GM19240 (cell line): ENCODE measurements at regions not wholly inside any gene's neighbourhood (a gene's known extent, or its start where the extent isn't known, plus 50 kb on each side); places are given as distances from the start of the nearest gene placed in this dataset.
"Not testable (repeated sequence)": the region's sequence is repeated elsewhere in the genome, so short reads cannot be mapped to it uniquely, and the experiment has no call there.

Source experiments
- DNase-seq: peaks from one replicate; pipeline ENCODE4 v3.0.0; 2011; ENCODE audit warnings: low spot score; ENCODE audit not compliant: insufficient read length

GRCh38 chr6:149127212-149127611 is 190.3 kb upstream of the TAB2 start:
- DNase-seq = no peak

- no peak for DNase-seq
Observed at GRCh38 chr6:149128489-149129145, 188.9 kb upstream of the TAB2 start.

DNA sequence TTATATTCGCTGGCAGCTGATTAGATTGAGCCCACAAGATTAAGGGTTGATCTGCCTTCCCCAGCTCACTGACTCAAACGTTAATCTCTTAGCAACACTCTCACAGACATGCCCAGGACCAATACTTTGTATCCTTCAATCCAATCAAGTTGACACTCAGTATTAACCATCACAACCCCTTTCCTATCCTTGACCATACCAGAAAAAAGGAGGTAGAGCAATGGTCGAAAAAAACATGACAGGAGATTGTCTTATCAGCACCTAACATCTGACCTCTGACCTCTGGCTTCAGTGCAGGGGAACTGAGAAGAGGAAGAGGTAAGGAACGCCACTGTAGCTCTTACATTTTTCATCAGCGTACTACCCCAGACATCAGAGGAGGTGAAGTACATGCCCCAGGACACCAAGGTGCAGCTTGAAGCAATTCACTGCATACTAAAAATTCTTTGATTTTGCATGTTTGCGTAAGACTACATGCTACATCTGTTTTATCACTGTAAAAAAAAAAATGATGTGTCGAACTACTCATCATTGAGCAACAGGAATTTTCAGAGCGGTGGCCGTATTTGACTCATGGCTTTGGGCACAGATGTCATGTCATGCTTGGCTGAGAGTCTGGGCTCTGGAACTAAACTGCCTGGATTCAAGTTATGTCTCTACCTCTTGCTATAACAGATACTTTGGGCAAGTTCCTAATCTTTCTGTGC is 188.0 kb upstream of the TAB2 start:
- DNase-seq = no peak

DNA sequence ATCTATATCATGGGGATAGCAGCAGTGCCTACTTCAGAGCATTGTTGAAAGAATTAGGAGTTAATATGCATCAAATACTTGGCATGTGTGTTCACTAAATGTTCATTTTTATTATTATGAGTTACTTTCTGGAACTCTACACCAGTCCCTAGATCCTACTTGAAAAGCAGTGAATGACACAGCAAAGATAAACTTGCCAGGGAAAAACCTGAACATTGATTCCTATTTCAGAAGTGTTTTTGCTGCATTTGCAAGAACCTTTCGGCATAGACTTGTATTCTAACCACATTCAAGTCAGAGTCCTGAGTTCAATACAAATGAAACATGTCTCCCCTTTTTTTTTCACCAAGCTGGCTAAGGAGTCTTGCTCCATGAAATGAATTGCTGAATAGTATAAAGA is 187.4 kb upstream of the TAB2 start:
- no peak for DNase-seq

GRCh38 chr6:149130508-149130907 is 187.0 kb upstream of the TAB2 start:
- no peak for DNase-seq

GRCh38 chr6:149131891-149132290 is 185.6 kb upstream of the TAB2 start:
- no peak for DNase-seq

DNA sequence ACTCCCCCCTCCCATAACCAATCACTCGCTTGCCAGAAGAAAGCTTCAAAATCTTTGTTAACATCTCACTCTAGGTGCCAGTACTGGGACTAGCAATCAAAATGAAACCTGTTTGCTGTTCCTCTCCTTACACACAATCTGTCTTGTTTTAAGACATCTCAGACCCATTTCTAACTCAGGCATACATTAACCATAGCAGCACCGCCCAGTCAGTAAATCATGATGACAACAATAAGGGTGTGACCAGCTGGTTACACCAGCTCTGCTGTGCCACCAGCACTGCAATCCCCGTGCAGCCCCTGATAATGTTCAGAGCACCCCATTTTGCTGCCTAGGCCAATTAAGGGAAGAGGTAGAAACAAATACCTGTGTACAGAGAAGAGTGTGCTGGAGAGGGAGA is 185.2 kb upstream of the TAB2 start:
- no peak for DNase-seq

GRCh38 chr6:149134511-149134933 is 183.0 kb upstream of the TAB2 start:
- no peak for DNase-seq

DNA sequence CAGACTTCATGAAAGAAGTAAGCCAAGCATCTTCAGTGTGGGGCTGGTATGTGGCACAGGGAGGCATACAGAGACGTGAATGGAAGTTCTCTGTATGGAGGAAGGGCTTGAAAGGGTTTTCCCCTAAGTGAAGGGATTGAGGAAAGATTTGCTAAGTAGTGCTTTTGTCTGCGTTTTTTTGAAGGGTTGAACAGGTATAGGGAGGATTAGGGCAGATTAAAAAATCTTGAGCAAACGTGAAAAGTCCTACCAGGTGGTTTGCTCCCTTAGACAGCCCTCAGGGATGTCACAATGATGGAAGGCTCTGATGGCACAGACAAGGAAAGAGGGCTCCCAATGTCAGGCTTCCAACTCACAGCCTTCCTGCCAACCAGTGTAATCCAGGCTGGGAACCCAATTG is 181.7 kb upstream of the TAB2 start:
- DNase-seq = no peak

DNA sequence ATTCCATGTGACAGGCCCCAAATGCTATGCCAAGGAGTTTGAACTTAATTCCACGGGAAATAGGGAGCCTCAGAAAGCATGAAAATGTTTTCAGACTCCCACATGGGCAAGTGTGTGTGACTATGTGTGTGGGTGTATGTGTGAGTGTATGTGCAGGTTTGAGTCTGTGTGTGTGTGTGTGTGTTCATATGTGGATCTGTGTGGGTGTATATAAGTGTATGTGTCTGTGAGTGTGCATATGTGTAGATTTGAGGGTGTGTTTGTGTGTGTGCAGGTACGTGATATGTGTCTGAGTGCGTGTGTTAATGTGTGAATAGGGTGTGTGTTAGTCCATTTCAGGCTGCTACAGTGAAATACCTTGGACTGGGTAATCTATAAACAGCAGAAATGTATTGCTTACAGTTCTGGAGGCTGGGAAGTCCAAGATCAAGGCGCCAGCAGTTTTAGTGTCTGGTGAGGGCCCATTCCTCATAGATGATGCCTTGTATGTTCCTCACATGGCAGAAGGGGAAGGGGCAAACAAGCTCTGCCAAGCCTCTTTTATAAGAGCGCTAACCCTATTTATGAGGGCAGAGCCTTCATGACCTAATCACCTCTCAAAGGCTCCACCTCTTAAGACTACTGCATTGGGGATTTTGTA is 181.1 kb upstream of the TAB2 start:
- DNase-seq = no peak

DNA sequence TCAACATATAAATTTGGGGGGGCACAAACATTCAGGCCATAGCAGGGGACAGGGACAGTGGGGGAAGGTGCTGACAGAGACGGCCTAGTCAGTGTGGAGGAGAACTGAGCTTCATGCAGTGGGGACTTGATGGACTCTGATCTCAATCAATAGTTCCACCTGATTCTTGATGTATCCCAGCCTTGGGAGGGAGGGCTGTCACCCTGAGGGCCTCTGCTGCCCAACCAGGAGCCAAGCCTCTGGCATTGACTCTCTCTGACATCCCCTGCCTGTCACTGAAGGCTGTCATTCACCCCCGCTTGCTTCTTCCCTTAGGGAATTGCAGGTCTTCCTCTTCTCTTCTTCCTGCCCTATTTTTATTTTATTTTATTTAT is 180.6 kb upstream of the TAB2 start:
- DNase-seq = no peak

DNA sequence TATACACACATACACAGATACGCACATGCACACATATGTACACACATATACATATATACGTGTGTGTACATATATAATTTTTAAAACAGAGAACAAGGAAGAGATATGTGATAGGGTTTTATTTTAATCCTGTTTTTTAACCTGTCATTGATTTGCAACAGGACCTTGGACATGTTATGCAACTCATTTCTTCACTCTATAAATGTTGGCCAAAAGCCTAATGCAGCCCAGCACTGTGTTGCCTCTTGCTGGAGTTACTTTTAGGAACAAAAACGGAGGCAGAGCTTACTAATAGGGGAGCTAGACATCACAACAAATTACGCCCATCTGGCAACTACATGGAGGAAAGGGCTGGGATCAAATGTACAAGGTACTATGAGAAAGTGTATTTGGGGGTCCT is 179.9 kb upstream of the TAB2 start:
- no peak for DNase-seq

DNA sequence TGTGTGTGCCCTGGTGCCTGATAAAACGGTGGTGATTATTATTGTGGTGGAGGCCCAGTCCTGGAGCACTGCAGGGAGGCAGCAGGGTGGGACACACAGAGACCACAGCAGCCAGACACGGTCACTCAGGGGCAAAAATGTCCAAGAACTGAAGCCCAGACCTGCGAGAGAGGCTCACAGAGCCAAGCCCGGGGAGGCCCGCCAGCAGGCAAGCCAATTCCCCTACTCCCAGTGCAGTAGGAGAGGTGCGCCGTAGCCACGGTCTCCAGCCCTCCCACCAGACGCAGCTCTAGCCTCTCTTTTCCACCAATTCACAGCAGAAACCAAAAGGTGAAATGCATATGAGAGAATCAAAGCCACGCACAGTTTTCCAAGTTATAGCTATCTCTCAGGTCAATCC is 179.4 kb upstream of the TAB2 start:
- no peak for DNase-seq

DNA sequence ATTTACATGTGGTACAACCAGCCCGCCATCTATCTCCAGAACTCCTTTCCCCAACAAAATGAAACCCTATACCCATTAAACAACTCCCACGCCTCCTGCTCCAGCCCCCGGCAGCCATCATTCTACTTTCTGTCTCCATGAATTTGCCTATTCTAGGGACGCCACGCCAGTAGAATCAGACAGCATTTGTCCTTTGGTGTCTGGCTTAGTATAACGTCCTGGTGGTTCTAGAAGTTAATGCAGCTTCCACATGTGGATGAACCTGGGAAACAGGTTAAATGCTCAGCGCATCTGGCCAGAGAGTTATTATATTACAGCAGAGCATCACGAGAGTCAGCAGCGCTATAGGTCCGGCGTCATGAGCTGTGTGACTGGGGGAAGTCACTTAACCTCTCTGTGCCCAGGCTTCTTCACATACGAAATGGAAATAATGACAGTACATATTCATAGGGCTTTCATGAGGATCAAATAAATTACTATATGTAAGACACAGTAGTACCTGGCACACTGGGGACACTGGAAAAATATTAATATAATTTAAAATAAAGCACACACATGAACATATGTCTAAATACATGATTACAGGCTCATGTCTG is 178.7 kb upstream of the TAB2 start:
- DNase-seq = no peak

DNA sequence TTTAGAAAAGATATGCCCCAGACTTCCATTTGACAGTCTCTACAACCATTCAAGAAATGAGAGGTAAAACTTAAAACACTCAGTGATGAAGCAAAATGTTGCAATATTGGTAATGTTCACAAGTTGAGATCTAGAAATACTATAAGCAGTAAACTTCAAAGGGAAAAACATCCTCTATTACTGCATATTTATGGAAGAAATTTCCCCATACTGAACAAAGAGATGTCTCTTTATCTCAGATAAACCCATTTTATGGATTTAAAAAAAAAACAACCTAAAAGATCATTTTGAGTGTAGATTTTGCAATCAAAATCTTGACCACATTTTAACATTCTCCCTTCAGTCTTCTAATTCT is 177.8 kb upstream of the TAB2 start:
- no peak for DNase-seq

GRCh38 chr6:149140137-149140909 is 177.2 kb upstream of the TAB2 start:
- peak; percentile 6 for DNase-seq

GRCh38 chr6:149140910-149141290 is 176.6 kb upstream of the TAB2 start:
- no peak for DNase-seq

DNA sequence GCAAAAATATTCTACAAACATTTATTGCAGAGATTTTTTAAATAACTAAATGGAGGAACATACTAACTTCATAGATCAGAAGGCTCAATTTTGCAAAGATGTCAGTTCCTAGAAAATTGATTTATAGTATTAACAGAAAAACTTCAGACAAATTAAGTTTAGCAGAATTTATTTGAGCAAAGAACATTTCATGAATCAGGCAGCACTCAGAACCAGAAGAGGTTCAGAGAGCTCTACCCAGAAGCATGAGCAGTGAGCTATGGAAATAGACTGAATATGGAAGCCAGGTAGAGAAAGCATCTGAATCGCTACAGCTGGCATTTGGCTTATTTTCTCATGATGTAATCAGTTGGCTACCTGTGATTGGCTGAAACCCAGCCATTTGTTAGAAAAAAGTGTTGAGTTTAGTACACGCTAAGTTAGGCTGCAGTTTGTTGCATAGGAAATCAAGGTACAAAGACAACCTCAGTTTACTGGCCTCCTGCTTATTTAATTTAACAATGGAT is 174.5 kb upstream of the TAB2 start:
- no peak for DNase-seq

DNA sequence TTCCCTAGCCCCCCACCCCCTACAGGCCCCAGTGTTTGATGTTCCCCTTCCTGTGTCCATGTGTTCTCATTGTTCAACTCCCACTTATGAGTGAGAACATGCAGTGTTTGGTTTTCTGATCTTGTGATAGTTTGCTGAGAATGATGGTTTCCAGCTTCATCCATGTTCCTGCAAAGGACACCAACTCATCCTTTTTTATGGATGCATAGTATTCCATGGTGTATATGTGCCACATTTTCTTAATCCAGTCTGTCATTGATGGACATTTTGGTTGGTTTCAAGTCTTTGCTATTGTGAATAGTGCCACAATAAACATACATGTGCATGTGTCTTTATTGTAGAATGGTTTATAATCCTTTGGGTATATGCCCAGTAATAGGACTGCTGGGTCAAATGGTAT is 171.7 kb upstream of the TAB2 start:
- not testable (repeated sequence) for DNase-seq

GRCh38 chr6:149147195-149147594 is 170.3 kb upstream of the TAB2 start:
- no peak for DNase-seq

DNA sequence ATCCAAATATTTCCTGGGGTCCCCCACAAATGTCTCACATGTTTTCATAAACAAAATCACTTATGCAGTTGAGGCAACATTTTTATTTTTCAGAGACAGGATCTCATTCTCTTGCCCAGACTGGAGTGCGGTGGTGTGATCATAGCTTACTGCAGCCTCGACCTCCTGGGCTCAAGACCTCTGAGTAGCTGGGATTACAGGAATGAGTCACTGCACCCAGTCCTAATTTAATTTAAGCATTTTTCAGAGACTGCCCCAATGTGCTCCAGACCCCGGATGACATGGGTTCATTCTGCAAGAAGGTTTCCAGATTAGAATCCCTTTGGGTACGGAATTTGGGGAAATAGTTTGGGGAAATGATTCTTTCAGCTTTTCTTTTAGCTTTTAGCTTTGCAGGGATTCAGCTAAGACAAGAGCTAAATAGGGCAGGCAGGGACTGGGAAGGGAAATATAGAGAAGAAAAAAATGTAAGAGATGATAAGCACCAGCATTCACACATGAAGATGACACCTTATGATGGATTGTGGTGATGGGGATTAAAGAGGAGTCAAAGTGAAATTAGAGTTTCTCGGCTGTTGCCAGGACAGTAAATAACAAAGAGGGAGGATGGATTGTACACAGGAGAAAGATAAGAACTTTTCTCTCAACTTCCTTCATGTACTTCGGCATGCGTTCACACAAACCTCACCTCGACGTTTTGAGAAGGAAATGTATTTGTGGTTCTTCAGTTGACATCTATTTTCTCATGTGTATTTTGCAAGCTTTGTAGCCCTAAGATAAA is 169.4 kb upstream of the TAB2 start:
- no peak for DNase-seq
